Memory B cell (primary cell): ENCODE measurements at regions not wholly inside any gene's neighbourhood (a gene's known extent, or its start where the extent isn't known, plus 50 kb on each side); places are given as distances from the start of the nearest gene placed in this dataset.
"Not testable (repeated sequence)": the region's sequence is repeated elsewhere in the genome, so short reads cannot be mapped to it uniquely, and the experiment has no call there.

Experiments used
- ATAC-seq: fragments of 150-1000 bp; cut with Tn5 transposase; 2 replicates; pipeline ENCODE4 v1.10.0; 2021; ENCODE audit warnings: low read depth, mild to moderate bottlenecking, moderate library complexity
- DNase-seq, 2 donors: peaks; one replicate each; pipeline ENCODE4 v3.0.0; 2022; ENCODE audit warnings: low spot score in 2 of 2
- H3K27ac Mint-ChIP-seq: one replicate; pipeline ENCODE4 v1.8.0; 2022; ENCODE audit warnings: mild to moderate bottlenecking, moderate library complexity, mixed read lengths
- H3K27me3 Mint-ChIP-seq: one replicate; pipeline ENCODE4 v1.8.0; 2022; ENCODE audit warnings: mixed read lengths
- H3K36me3 Mint-ChIP-seq: one replicate; pipeline ENCODE4 v1.8.0; 2022; ENCODE audit warnings: mild to moderate bottlenecking, mixed read lengths
- H3K4me1 Mint-ChIP-seq: one replicate; pipeline ENCODE4 v1.8.0; 2022; ENCODE audit warnings: mixed read lengths
- H3K4me3 Mint-ChIP-seq: one replicate; pipeline ENCODE4 v1.8.0; 2022; ENCODE audit warnings: mild to moderate bottlenecking, moderate library complexity, mixed read lengths
- H3K9me3 Mint-ChIP-seq: one replicate; pipeline ENCODE4 v1.8.0; 2022; ENCODE audit warnings: mixed read lengths

DNA sequence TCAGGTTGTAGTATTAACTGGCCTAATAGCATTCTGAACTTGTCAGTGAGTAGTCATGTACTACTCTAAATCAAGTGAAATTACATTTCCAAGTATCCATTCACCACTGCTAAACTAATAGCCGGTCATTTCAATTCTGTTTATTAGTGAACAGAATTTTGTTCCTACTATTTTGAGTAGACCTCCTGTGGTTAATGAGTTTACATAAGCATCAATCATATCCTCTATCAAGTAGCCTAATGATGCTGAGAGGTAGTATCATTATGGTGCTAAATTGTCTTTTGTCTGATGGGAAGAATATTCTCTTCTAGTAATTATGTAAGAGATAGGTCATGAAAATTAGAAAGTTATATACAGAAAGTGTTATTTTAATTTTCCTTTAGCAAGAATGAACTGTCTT is 602.8 kb downstream of the KCNT2 start:
- no peak for DNase-seq
- Mint-ChIP-seq H3K4me3 (no peak overlapping the region), H3K36me3 (no peaks in the 10 kb centered on the region), H3K27ac (no peak overlapping the region), H3K9me3 (peaks cover 4% of the 10 kb centered on the region), H3K4me1 (no peaks in the 10 kb centered on the region), H3K27me3 (no peaks in the 10 kb centered on the region)
- ATAC-seq, result no peak

- not testable (repeated sequence) for DNase-seq, H3K9me3 Mint-ChIP-seq, H3K36me3 Mint-ChIP-seq, ATAC-seq, H3K27ac Mint-ChIP-seq, H3K4me3 Mint-ChIP-seq, H3K27me3 Mint-ChIP-seq, H3K4me1 Mint-ChIP-seq
These were observed 603.9 kb downstream of the KCNT2 start for GRCh38 chr1:196004388-196004787.

- Mint-ChIP-seq H3K9me3 (peaks cover 7% of the 10 kb centered on the region), H3K36me3 (no peaks in the 10 kb centered on the region), H3K27me3 (no peaks in the 10 kb centered on the region), H3K27ac (no peak overlapping the region), H3K4me1 (no peaks in the 10 kb centered on the region), H3K4me3 (no peak overlapping the region)
- ATAC-seq (no peak), DNase-seq (no peak)
These were observed 605.3 kb downstream of the KCNT2 start for GRCh38 chr1:196002906-196003305.

GRCh38 chr1:196002296-196002695 is 605.9 kb downstream of the KCNT2 start:
- ATAC-seq, DNase-seq, H3K4me1 Mint-ChIP-seq: not testable (repeated sequence)

GRCh38 chr1:196001188-196001587 is 607.1 kb downstream of the KCNT2 start:
- no peak for ATAC-seq
- H3K9me3 Mint-ChIP-seq, result peaks cover 4% of the 10 kb centered on the region
- no peak overlapping the region for H3K4me3 Mint-ChIP-seq
- no peaks in the 10 kb centered on the region for H3K27me3 Mint-ChIP-seq
- H3K36me3 Mint-ChIP-seq, result no peaks in the 10 kb centered on the region
- no peaks in the 10 kb centered on the region for H3K4me1 Mint-ChIP-seq
- no peak for DNase-seq
- H3K27ac Mint-ChIP-seq, result no peak overlapping the region

More at GRCh38 chr1:196002296-196002695, 605.9 kb downstream of the KCNT2 start:
- H3K9me3 Mint-ChIP-seq, H3K27me3 Mint-ChIP-seq, H3K36me3 Mint-ChIP-seq, H3K4me3 Mint-ChIP-seq, H3K27ac Mint-ChIP-seq: not testable (repeated sequence)

DNA sequence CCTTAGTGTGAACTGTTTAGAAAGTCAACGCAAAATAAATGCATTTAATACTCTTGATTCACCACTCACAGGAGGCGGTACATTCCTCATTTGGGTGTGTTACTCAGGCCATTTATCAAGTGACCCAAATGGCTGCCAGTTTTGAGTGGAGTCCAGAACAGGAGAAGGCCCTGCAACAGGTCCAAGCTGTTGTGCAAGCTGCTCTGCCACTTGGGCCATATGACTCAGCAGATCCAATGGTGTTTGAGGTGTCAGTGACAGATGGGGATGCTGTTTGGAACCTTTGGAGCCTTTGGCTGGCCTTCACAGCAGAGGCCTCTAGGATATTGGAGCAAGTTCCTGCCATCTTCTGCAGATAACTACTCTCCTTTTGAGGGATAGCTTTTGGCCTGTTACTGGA is 609.2 kb downstream of the KCNT2 start:
- peaks cover 4% of the 10 kb centered on the region for H3K9me3 Mint-ChIP-seq
- H3K27ac Mint-ChIP-seq, result no peak overlapping the region
- ATAC-seq (no peak), DNase-seq (no peak)
- no peaks in the 10 kb centered on the region for H3K4me1 Mint-ChIP-seq
- no peak overlapping the region for H3K4me3 Mint-ChIP-seq
- H3K27me3 Mint-ChIP-seq, result no peaks in the 10 kb centered on the region
- H3K36me3 Mint-ChIP-seq, result no peaks in the 10 kb centered on the region

DNA sequence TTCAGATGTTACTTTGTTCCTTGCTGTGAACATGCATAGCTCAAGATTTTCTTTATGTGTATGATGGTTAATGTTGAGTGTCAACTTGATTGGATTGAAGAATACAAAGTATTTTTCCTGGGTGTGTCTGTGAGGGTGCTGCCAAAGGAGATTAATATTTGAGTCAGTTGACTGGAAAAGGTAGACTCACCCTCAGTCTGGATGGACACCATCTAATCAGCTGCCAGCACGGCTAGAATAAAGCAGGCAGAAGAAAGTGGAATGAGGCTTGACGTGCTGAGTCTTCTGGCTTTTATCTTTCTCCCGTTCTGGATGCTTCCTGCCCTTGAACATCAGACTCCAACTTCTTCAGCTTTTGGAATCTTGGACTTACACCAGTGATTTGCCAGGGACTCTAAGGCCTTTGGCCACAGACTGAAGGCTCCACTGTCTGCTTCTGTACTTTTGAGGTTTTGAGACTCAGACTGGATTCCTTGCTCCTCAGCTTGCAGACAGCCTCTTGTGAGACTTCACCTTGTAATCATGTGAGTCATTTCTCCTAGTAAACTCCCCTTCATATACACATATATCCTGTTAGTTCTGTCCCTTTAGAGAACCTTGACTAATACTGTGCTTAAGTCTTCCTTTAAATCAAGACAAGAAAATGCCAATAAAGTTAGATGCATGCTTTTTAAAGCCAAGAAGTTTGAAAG is 626.6 kb downstream of the KCNT2 start:
- H3K36me3 Mint-ChIP-seq, result no peaks in the 10 kb centered on the region
- no peaks in the 10 kb centered on the region for H3K4me1 Mint-ChIP-seq
- peaks cover 4% of the 10 kb centered on the region for H3K9me3 Mint-ChIP-seq
- no peak for DNase-seq
- ATAC-seq, result no peak
- no peak overlapping the region for H3K27ac Mint-ChIP-seq
- H3K4me3 Mint-ChIP-seq, result no peak overlapping the region
- no peaks in the 10 kb centered on the region for H3K27me3 Mint-ChIP-seq

GRCh38 chr1:195979646-195980045 is 628.6 kb downstream of the KCNT2 start:
- no peak for ATAC-seq
- Mint-ChIP-seq H3K9me3 (peaks cover 4% of the 10 kb centered on the region), H3K4me3 (no peak overlapping the region), H3K36me3 (no peaks in the 10 kb centered on the region), H3K27ac (no peak overlapping the region), H3K27me3 (no peaks in the 10 kb centered on the region), H3K4me1 (no peaks in the 10 kb centered on the region)
- DNase-seq, result no peak

GRCh38 chr1:195973311-195973904 is 634.8 kb downstream of the KCNT2 start:
- no peak for ATAC-seq

DNA sequence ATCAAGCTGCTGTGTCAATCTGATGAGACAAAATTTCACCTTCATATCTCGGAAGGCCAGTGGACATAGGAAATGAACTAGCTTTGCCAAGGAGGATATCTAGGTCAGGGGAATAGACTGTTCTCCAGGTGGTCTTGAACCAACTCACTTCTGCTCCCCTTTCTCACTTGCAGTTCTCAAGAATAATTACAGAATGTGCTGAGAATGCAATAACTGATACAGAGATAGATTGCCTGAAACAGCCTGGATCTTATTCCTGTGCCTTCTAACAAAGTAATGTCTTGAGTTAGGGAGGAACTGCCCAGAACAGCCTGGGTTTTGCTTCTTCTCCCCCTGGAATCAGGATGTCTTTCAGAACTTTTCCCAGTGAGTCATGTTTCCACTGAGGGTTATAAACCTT is 636.7 kb downstream of the KCNT2 start:
- no peaks in the 10 kb centered on the region for H3K4me1 Mint-ChIP-seq

More at GRCh38 chr1:195973311-195973904, 634.8 kb downstream of the KCNT2 start:
- H3K4me1 Mint-ChIP-seq, result no peaks in the 10 kb centered on the region
- no peak overlapping the region for H3K27ac Mint-ChIP-seq
- no peaks in the 10 kb centered on the region for H3K9me3 Mint-ChIP-seq
- H3K4me3 Mint-ChIP-seq, result no peak overlapping the region
- no peak for DNase-seq
- no peaks in the 10 kb centered on the region for H3K27me3 Mint-ChIP-seq
- H3K36me3 Mint-ChIP-seq, result no peaks in the 10 kb centered on the region

GRCh38 chr1:195970209-195970608 is 638.0 kb downstream of the KCNT2 start:
- H3K27ac Mint-ChIP-seq, result no peak overlapping the region
- no peaks in the 10 kb centered on the region for H3K27me3 Mint-ChIP-seq
- no peak for DNase-seq
- no peaks in the 10 kb centered on the region for H3K4me1 Mint-ChIP-seq
- H3K36me3 Mint-ChIP-seq, result no peaks in the 10 kb centered on the region
- ATAC-seq, result no peak
- H3K9me3 Mint-ChIP-seq, result no peaks in the 10 kb centered on the region
- H3K4me3 Mint-ChIP-seq, result no peak overlapping the region

More for the DNA sequence above, 636.7 kb downstream of the KCNT2 start:
- Mint-ChIP-seq H3K4me3 (no peak overlapping the region), H3K27me3 (no peaks in the 10 kb centered on the region), H3K36me3 (no peaks in the 10 kb centered on the region), H3K27ac (no peak overlapping the region), H3K9me3 (no peaks in the 10 kb centered on the region)
- ATAC-seq (no peak), DNase-seq (no peak)

- Mint-ChIP-seq H3K4me1 (no peaks in the 10 kb centered on the region), H3K27me3 (no peaks in the 10 kb centered on the region), H3K36me3 (no peaks in the 10 kb centered on the region), H3K27ac (no peak overlapping the region), H3K9me3 (no peaks in the 10 kb centered on the region), H3K4me3 (no peak overlapping the region)
- no peak for DNase-seq
- no peak for ATAC-seq
These were observed 642.8 kb downstream of the KCNT2 start for GRCh38 chr1:195965475-195965874.

GRCh38 chr1:195965036-195965435 is 643.2 kb downstream of the KCNT2 start:
- Mint-ChIP-seq H3K27ac (no peak overlapping the region), H3K36me3 (no peaks in the 10 kb centered on the region), H3K27me3 (no peaks in the 10 kb centered on the region), H3K4me3 (no peak overlapping the region), H3K9me3 (no peaks in the 10 kb centered on the region), H3K4me1 (no peaks in the 10 kb centered on the region)
- DNase-seq, result no peak
- ATAC-seq, result no peak

GRCh38 chr1:195964516-195964915 is 643.7 kb downstream of the KCNT2 start:
- no peak for ATAC-seq
- Mint-ChIP-seq H3K4me3 (no peak overlapping the region), H3K4me1 (no peaks in the 10 kb centered on the region), H3K36me3 (no peaks in the 10 kb centered on the region), H3K27me3 (no peaks in the 10 kb centered on the region), H3K9me3 (no peaks in the 10 kb centered on the region), H3K27ac (no peak overlapping the region)
- DNase-seq, result no peak

DNA sequence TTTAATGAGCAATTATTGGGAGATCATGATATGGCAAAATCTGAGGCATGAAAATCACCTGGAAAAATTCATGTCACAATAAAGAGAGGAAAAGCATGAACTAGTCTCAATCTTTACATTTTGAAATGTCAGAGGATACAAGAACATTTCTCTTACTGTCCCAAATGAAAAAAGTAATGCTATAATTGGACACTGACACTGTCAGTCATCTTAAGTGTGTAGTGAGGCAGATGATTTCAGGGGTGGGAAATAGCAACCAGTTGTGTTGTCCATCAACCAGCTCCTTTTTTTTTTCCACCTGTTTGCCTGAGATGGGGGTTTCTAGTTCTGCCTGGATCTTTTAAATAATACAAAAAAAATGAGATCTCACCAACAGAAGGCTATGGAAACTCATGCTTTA is 646.2 kb downstream of the KCNT2 start:
- Mint-ChIP-seq H3K9me3 (no peaks in the 10 kb centered on the region), H3K36me3 (no peaks in the 10 kb centered on the region), H3K27me3 (no peaks in the 10 kb centered on the region), H3K4me3 (no peak overlapping the region), H3K4me1 (no peaks in the 10 kb centered on the region), H3K27ac (no peak overlapping the region)
- no peak for ATAC-seq
- no peak for DNase-seq
